GM21515 (cell line): ENCODE measurements at regions not wholly inside any gene's neighbourhood (a gene's known extent, or its start where the extent isn't known, plus 50 kb on each side); places are given as distances from the start of the nearest gene placed in this dataset.

Source experiments
- ATAC-seq: cut with Tn5 transposase; IDR thresholded peaks from one replicate; pipeline ENCODE4 v1.9.1; 2021; ENCODE audit not compliant: unreplicated experiment

GRCh38 chr12:19855851-19856250, 416.6 kb downstream of the AEBP2 start:
- no peak for ATAC-seq

- no peak for ATAC-seq
These were observed 417.1 kb downstream of the AEBP2 start for GRCh38 chr12:19856389-19856788.

- no peak for ATAC-seq
These were observed 417.9 kb downstream of the AEBP2 start for GRCh38 chr12:19857204-19857603.

GRCh38 chr12:19867151-19867550, 427.9 kb downstream of the AEBP2 start:
- no peak for ATAC-seq

- ATAC-seq = no peak
These were observed 428.7 kb downstream of the AEBP2 start for GRCh38 chr12:19867970-19868369.

GRCh38 chr12:19869413-19869812, 430.1 kb downstream of the AEBP2 start:
- no peak for ATAC-seq

GRCh38 chr12:19872621-19873540, 433.6 kb downstream of the AEBP2 start:
- ATAC-seq = no peak

GRCh38 chr12:19880076-19880475, 440.8 kb downstream of the AEBP2 start:
- no peak for ATAC-seq

GRCh38 chr12:19880721-19881120, 441.4 kb downstream of the AEBP2 start:
- no peak for ATAC-seq

- no peak for ATAC-seq
These were observed 443.1 kb downstream of the AEBP2 start for GRCh38 chr12:19882346-19882745.

- ATAC-seq = no peak
These were observed 444.8 kb downstream of the AEBP2 start for GRCh38 chr12:19884021-19884492.

- no peak for ATAC-seq
These were observed 446.0 kb downstream of the AEBP2 start for GRCh38 chr12:19885093-19885812.

- no peak for ATAC-seq
These were observed 446.8 kb downstream of the AEBP2 start for GRCh38 chr12:19886065-19886464.

- ATAC-seq = no peak
These were observed 447.4 kb downstream of the AEBP2 start for GRCh38 chr12:19886639-19887064.

GRCh38 chr12:19890024-19890423, 450.7 kb downstream of the AEBP2 start:
- ATAC-seq = no peak

GRCh38 chr12:19891936-19892591, 452.8 kb downstream of the AEBP2 start:
- ATAC-seq = no peak

- no peak for ATAC-seq
These were observed 454.2 kb downstream of the AEBP2 start for GRCh38 chr12:19893514-19893913.

- no peak for ATAC-seq
These were observed 454.8 kb downstream of the AEBP2 start for GRCh38 chr12:19894050-19894449.

GRCh38 chr12:19894803-19895202, 455.5 kb downstream of the AEBP2 start:
- ATAC-seq = no peak

GRCh38 chr12:19895246-19896020, 456.1 kb downstream of the AEBP2 start:
- no peak for ATAC-seq

- no peak for ATAC-seq
These were observed 456.7 kb downstream of the AEBP2 start for GRCh38 chr12:19896041-19896440.
